HAP-1 (cell line): ENCODE measurements at regions not wholly inside any gene's neighbourhood (a gene's known extent, or its start where the extent isn't known, plus 50 kb on each side); places are given as distances from the start of the nearest gene placed in this dataset.

ENCODE experiments used
- DNase-seq, 2 experiments: peaks; one replicate each; pipeline ENCODE4 v3.0.0-alpha.2; 2016 to 2020; ENCODE audit warnings: low spot score in 2 of 2
- H3K27me3 ChIP-seq: fragments of 250-450 bp; sonication (Bioruptor Pico); 2 replicates; pipeline ENCODE4 v1.5.1; 2020; ENCODE audit warnings: low read depth, mild to moderate bottlenecking, moderate library complexity
- H3K36me3 ChIP-seq: fragments of 250-450 bp; sonication (Bioruptor Pico); replicated peaks from 2 replicates; pipeline ENCODE4 v1.5.1; 2020; ENCODE audit warnings: mild to moderate bottlenecking
- H3K4me1 ChIP-seq: fragments of 250-450 bp; sonication (Bioruptor Pico); 2 replicates; pipeline ENCODE4 v1.5.1; 2020; ENCODE audit warnings: mild to moderate bottlenecking
- H3K4me3 ChIP-seq: fragments of 250-450 bp; sonication (Bioruptor Pico); 2 replicates; pipeline ENCODE4 v1.5.1; 2020; ENCODE audit warnings: mild to moderate bottlenecking, moderate library complexity
- H3K9me3 ChIP-seq: fragments of 250-450 bp; sonication (Bioruptor Pico); 2 replicates; pipeline ENCODE4 v1.5.1; 2020; ENCODE audit warnings: mild to moderate bottlenecking, moderate library complexity
- in situ Hi-C: fragments of 300-500 bp; cut with MboI; formaldehyde crosslinking; loops from 3 replicates; pipeline ENCODE4 v1.14.3; 2020; ENCODE audit warnings: low sequenced_read_pairs, inconsistent platforms, mixed read lengths

- H3K27me3 ChIP-seq = no peaks in the 10 kb centered on the region
- in situ Hi-C loops = loop anchor here (10.0 kb wide), 1 partner anchor 57 kb away; no protein-coding TSS in a partner anchor
- no peak for DNase-seq
- H3K4me1 ChIP-seq = no peaks in the 10 kb centered on the region
- no peaks in the 10 kb centered on the region for H3K9me3 ChIP-seq
- H3K36me3 ChIP-seq = no peaks in the 10 kb centered on the region
- H3K4me3 ChIP-seq = no peak overlapping the region
Measured at GRCh38 chr1:243917177-243917862, 67.3 kb upstream of the AKT3 start.

DNA sequence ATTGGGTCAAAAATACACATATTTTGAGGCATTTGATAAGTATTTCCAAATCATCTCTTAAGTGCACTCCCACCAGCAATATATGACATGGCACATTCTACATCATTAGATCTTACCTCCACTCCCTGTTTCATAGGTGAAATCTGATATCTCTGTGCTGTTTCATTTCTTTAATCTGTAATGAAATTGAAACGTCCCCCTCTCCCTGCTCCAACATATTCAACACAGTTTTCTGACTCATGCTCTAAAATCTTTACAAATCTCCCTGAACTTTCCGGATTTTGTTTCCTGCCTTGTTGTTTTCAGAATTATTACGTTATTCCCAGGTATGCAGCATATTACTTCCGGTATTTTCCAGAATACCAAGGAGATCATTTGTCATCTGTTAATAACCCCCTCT lies 66.1 kb upstream of the AKT3 start:
- Histone ChIP-seq H3K4me1 (no peaks in the 10 kb centered on the region), H3K27me3 (no peaks in the 10 kb centered on the region), H3K36me3 (no peaks in the 10 kb centered on the region), H3K9me3 (no peaks in the 10 kb centered on the region), H3K4me3 (no peak overlapping the region)
- DNase-seq = no peak
- in situ Hi-C loops = loop anchor here (10.0 kb wide), 1 partner anchor 59 kb away; no protein-coding TSS in a partner anchor

DNA sequence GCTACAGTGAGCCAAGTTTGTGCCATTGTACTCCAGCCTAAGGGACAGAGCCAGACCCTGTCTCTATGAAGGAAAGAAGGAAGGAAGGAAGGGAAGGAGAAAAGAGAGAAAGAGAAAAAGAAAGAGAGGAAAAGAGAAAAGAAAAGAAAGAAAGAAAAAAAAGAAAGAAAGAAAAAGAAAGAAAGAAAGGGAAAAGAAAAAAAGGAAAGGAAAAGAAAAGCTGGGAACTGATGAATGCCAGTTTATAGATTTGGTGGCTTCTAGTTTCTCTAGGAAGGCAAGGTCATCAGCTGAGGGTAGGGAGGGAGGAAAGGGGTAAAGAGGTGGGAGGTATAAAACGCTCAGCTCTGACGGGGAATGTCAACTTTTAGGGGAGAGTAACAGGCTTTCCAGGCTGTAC lies 62.3 kb upstream of the AKT3 start:
- Histone ChIP-seq H3K27me3 (peaks cover 4% of the 10 kb centered on the region; the same call in 1 of the 2 replicates), H3K4me3 (no peak overlapping the region), H3K9me3 (no peaks in the 10 kb centered on the region), H3K36me3 (no peaks in the 10 kb centered on the region), H3K4me1 (no peaks in the 10 kb centered on the region)
- in situ Hi-C loops = loop anchor here (10.0 kb wide), 1 partner anchor 62 kb away; no protein-coding TSS in a partner anchor
- no peak for DNase-seq

- DNase-seq = no peak
- Histone ChIP-seq H3K4me3 (no peak overlapping the region), H3K4me1 (no peaks in the 10 kb centered on the region), H3K9me3 (no peaks in the 10 kb centered on the region), H3K27me3 (peaks cover 4% of the 10 kb centered on the region; the same call in 1 of the 2 replicates), H3K36me3 (no peaks in the 10 kb centered on the region)
- in situ Hi-C loops = loop anchor here (10.0 kb wide), 1 partner anchor 64 kb away; no protein-coding TSS in a partner anchor
Measured at GRCh38 chr1:243910607-243911006, 60.6 kb upstream of the AKT3 start.

- H3K36me3 ChIP-seq = no peaks in the 10 kb centered on the region
- H3K4me1 ChIP-seq = no peaks in the 10 kb centered on the region
- in situ Hi-C loops = no loop called here
- no peak for DNase-seq
- H3K9me3 ChIP-seq = no peaks in the 10 kb centered on the region; the same call in 1 of the 2 replicates
- H3K4me3 ChIP-seq = no peak overlapping the region
- peaks cover 8% of the 10 kb centered on the region for H3K27me3 ChIP-seq
Measured at GRCh38 chr1:243903895-243904294, 53.9 kb upstream of the AKT3 start.

DNA sequence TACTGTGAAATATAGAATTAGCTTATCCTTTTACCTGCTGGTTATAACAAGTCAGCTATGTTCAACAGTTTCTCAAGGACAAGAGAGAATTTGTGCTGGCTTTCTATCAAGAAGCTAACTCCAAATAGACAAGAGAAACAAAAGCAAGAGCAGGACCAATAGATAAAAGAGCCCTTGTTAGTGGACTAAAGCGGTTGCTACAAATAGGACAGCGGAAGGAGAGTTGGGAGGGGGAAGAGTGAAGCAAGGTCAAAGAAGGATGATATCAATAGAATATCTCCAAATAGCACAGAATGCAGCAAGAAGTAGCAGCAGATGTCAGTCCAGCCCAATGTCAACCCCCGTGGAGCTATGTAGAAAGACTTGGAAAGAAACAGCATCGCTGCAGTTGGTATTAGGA lies 53.0 kb upstream of the AKT3 start:
- no peak for DNase-seq
- no peak overlapping the region for H3K4me3 ChIP-seq
- no peaks in the 10 kb centered on the region; the same call in 1 of the 2 replicates for H3K9me3 ChIP-seq
- no peaks in the 10 kb centered on the region for H3K36me3 ChIP-seq
- in situ Hi-C loops = no loop called here
- H3K27me3 ChIP-seq = peaks cover 4% of the 10 kb centered on the region; the same call in 1 of the 2 replicates
- no peaks in the 10 kb centered on the region for H3K4me1 ChIP-seq

- no peak overlapping the region for H3K4me3 ChIP-seq
- no peak for DNase-seq
- H3K36me3 ChIP-seq = no peaks in the 10 kb centered on the region
- no peaks in the 10 kb centered on the region for H3K4me1 ChIP-seq
- peaks cover 4% of the 10 kb centered on the region; the same call in 1 of the 2 replicates for H3K27me3 ChIP-seq
- H3K9me3 ChIP-seq = no peaks in the 10 kb centered on the region; the same call in 1 of the 2 replicates
- in situ Hi-C loops = no loop called here
Measured at GRCh38 chr1:243902100-243902499, 52.1 kb upstream of the AKT3 start.
